H9 (cell line): ENCODE measurements at regions not wholly inside any gene's neighbourhood (a gene's known extent, or its start where the extent isn't known, plus 50 kb on each side); places are given as distances from the start of the nearest gene placed in this dataset.

Experiments
- DNase-seq: peaks from one replicate; pipeline ENCODE4 v3.0.0-alpha.2; 2017
- H2AFZ ChIP-seq: one replicate; pipeline ENCODE4 v1.6.1; 2013; ENCODE audit warnings: mild to moderate bottlenecking, low read length, control low read depth, moderate library complexity
- H2AK5ac ChIP-seq: 2 replicates; pipeline ENCODE4 v1.6.1; 2013; ENCODE audit warnings: low read length, control low read depth, mixed read lengths; ENCODE audit not compliant: insufficient read length
- H2BK120ac ChIP-seq: one replicate; pipeline ENCODE4 v1.6.1; 2013; ENCODE audit warnings: low read depth, mild to moderate bottlenecking, low read length, control low read depth, inconsistent platforms; ENCODE audit not compliant: poor library complexity, severe bottlenecking
- H2BK12ac ChIP-seq: 2 replicates; pipeline ENCODE4 v1.6.1; 2013; ENCODE audit warnings: low read length, control low read depth, mixed read lengths, low read depth; ENCODE audit not compliant: insufficient read length
- H2BK15ac ChIP-seq: 2 replicates; pipeline ENCODE4 v1.6.1; 2013; ENCODE audit warnings: low read depth, low read length, control low read depth
- H2BK20ac ChIP-seq: one replicate; pipeline ENCODE4 v1.6.1; 2013; ENCODE audit warnings: low read depth, mild to moderate bottlenecking, low read length, control low read depth, inconsistent platforms; ENCODE audit not compliant: poor library complexity, severe bottlenecking
- H2BK5ac ChIP-seq: 2 replicates; pipeline ENCODE4 v1.6.1; 2013; ENCODE audit warnings: low read length, control low read depth, mixed read lengths; ENCODE audit not compliant: insufficient read length
- H3K14ac ChIP-seq: 2 replicates; pipeline ENCODE4 v1.6.1; 2013; ENCODE audit warnings: low read length, control low read depth; ENCODE audit not compliant: insufficient read depth
- H3K18ac ChIP-seq: 2 replicates; pipeline ENCODE4 v1.6.1; 2013; ENCODE audit warnings: low read depth, mild to moderate bottlenecking, mixed read lengths, low read length, control low read depth; ENCODE audit not compliant: insufficient read length
- H3K23ac ChIP-seq: 2 replicates; pipeline ENCODE4 v1.6.1; 2013; ENCODE audit warnings: low read length, control low read depth, mixed read lengths, low read depth; ENCODE audit not compliant: insufficient read length
- H3K23me2 ChIP-seq: 2 replicates; pipeline ENCODE4 v1.6.1; 2013; ENCODE audit warnings: low read depth, mild to moderate bottlenecking, mixed read lengths, low read length, control low read depth; ENCODE audit not compliant: insufficient read length, poor library complexity, severe bottlenecking
- H3K27ac ChIP-seq: 2 replicates; pipeline ENCODE4 v1.5.1; 2013; ENCODE audit warnings: low read length, control low read depth, mixed read lengths, low read depth; ENCODE audit not compliant: insufficient read length
- H3K27me3 ChIP-seq: 2 replicates; pipeline ENCODE4 v1.6.1; 2013; ENCODE audit warnings: low read length, control low read depth, inconsistent platforms; ENCODE audit not compliant: insufficient read depth
- H3K4ac ChIP-seq: 2 replicates; pipeline ENCODE4 v1.6.1; 2013; ENCODE audit warnings: low read depth, mild to moderate bottlenecking, control low read depth, inconsistent platforms, low read length, moderate library complexity
- H3K4me1 ChIP-seq: 2 replicates; pipeline ENCODE4 v1.6.1; 2013; ENCODE audit warnings: low read length, control low read depth, inconsistent platforms; ENCODE audit not compliant: insufficient read depth
- H3K4me2 ChIP-seq: 2 replicates; pipeline ENCODE4 v1.6.1; 2013; ENCODE audit warnings: low read length, control low read depth, mixed read lengths; ENCODE audit not compliant: insufficient read length, insufficient read depth
- H3K56ac ChIP-seq: 2 replicates; pipeline ENCODE4 v1.6.1; 2013; ENCODE audit warnings: low read depth, mild to moderate bottlenecking, mixed read lengths, low read length, control low read depth; ENCODE audit not compliant: insufficient read length
- H3K79me1 ChIP-seq: 2 replicates; pipeline ENCODE4 v1.6.1; 2013; ENCODE audit warnings: low read depth, mild to moderate bottlenecking, moderate library complexity, low read length, control low read depth, inconsistent platforms; ENCODE audit not compliant: insufficient read depth, poor library complexity, severe bottlenecking
- H3K79me2 ChIP-seq: 2 replicates; pipeline ENCODE4 v1.6.1; 2013; ENCODE audit warnings: low read length, control low read depth, inconsistent platforms; ENCODE audit not compliant: insufficient read depth
- H3K9ac ChIP-seq: 2 replicates; pipeline ENCODE4 v1.6.1; 2013; ENCODE audit warnings: low read length, control low read depth, mixed read lengths; ENCODE audit not compliant: insufficient read length; ENCODE audit errors: extremely low read depth
- H3K9me3 ChIP-seq: one replicate; pipeline ENCODE4 v1.6.1; 2013; ENCODE audit warnings: low read depth, low read length, inconsistent platforms; ENCODE audit not compliant: control insufficient read depth
- H3T11ph ChIP-seq: one replicate; pipeline ENCODE4 v1.6.1; 2013; ENCODE audit warnings: mild to moderate bottlenecking, low read length, control low read depth, inconsistent platforms
- H4K20me1 ChIP-seq: one replicate; pipeline ENCODE4 v1.6.1; 2013; ENCODE audit not compliant: control insufficient read depth, insufficient read length, insufficient read depth
- H4K5ac ChIP-seq: 2 replicates; pipeline ENCODE4 v1.6.1; 2013; ENCODE audit warnings: low read depth, mild to moderate bottlenecking, mixed read lengths, low read length, control low read depth; ENCODE audit not compliant: insufficient read length
- H4K8ac ChIP-seq: replicated peaks from 2 replicates; pipeline ENCODE4 v1.6.1; 2013; ENCODE audit warnings: low read length, control low read depth, mixed read lengths, low read depth; ENCODE audit not compliant: insufficient read length
- H4K91ac ChIP-seq: 2 replicates; pipeline ENCODE4 v1.6.1; 2013; ENCODE audit warnings: low read depth, mild to moderate bottlenecking, moderate library complexity, mixed read lengths, low read length, control low read depth; ENCODE audit not compliant: insufficient read length
- H3K27ac Mint-ChIP-seq, 3 experiments: 2 replicates in 2 of 3; 3 replicates in 1 of 3; pipeline ENCODE4 v1.8.0; 2020 to 2021; ENCODE audit warnings: mixed read lengths in 3 of 3, mild to moderate bottlenecking in 1 of 3, moderate library complexity in 1 of 3
- H3K27me3 Mint-ChIP-seq: 2 replicates; pipeline ENCODE4 v1.8.0; 2021; ENCODE audit warnings: low read depth, mild to moderate bottlenecking, moderate library complexity, mixed read lengths
- H3K36me3 Mint-ChIP-seq, 3 experiments: 2 replicates in 2 of 3; 3 replicates in 1 of 3; pipeline ENCODE4 v1.8.0; 2020 to 2021; ENCODE audit warnings: low read depth in 3 of 3, mixed read lengths in 3 of 3; ENCODE audit not compliant: insufficient read depth in 1 of 3
- H3K4me1 Mint-ChIP-seq, 2 experiments: 2 replicates each; pipeline ENCODE4 v1.8.0; 2020; ENCODE audit warnings: mixed read lengths in 2 of 2
- H3K4me3 Mint-ChIP-seq, 2 experiments: 2 replicates in 1 of 2; 3 replicates in 1 of 2; pipeline ENCODE4 v1.8.0; 2020 to 2021; ENCODE audit warnings: mild to moderate bottlenecking in 2 of 2, mixed read lengths in 2 of 2, moderate library complexity in 1 of 2
- H3K9me3 Mint-ChIP-seq, 2 experiments: 2 replicates in 1 of 2; 3 replicates in 1 of 2; pipeline ENCODE4 v1.8.0; 2020; ENCODE audit warnings: mild to moderate bottlenecking in 2 of 2, mixed read lengths in 2 of 2, moderate library complexity in 1 of 2
- CTCF ChIP-seq: fragments of 200-600 bp; sonication (generic); conservative IDR thresholded peaks from 3 replicates; pipeline ENCODE4 v1.8.0; 2021; ENCODE audit warnings: antibody characterized with exemption, mild to moderate bottlenecking
- WGBS: extraction: QIAGEN DNeasy Blood & Tissue Kit; methylation state at CpG from one replicate; pipeline ENCODE4 v1.1.7; 2013; ENCODE audit warnings: missing lambda C conversion rate, low lambda C conversion rate, mixed read lengths; ENCODE audit not compliant: insufficient read length; ENCODE audit errors: extremely low coverage; 5-methylcytosine and 5-hydroxymethylcytosine counted together

- Histone ChIP-seq H2BK15ac (no peak overlapping the region), H2AFZ (no peak overlapping the region), H3T11ph (no peak overlapping the region), H3K56ac (no peak overlapping the region), H3K18ac (no peak overlapping the region), H4K5ac (no peak overlapping the region), H2BK120ac (no peak overlapping the region), H2AK5ac (no peak overlapping the region), H3K4me1 (no peaks in the 10 kb centered on the region), H4K91ac (no peak overlapping the region), H3K9ac (no peak overlapping the region), H3K23ac (no peak overlapping the region), H2BK20ac (no peak overlapping the region), H3K27me3 (no peaks in the 10 kb centered on the region), H3K23me2 (no peaks in the 10 kb centered on the region), H3K79me1 (no peaks in the 10 kb centered on the region), H2BK12ac (no peak overlapping the region), H3K27ac (no peak overlapping the region), H3K14ac (no peak overlapping the region), H3K4ac (no peak overlapping the region), H3K79me2 (no peaks in the 10 kb centered on the region), H3K4me2 (no peak overlapping the region), H2BK5ac (no peak overlapping the region), H4K8ac (no peak overlapping the region), H3K9me3 (no peaks in the 10 kb centered on the region), H4K20me1 (no peaks in the 10 kb centered on the region)
- peaks cover 2 to 7% of the 10 kb centered on the region in 2 experiments; a peak in 3 of 5 replicates for H3K9me3 Mint-ChIP-seq
- no CpG with 5 or more reads among the region's 1 CpG for WGBS
- peak overlapping the region in 1 of 3 experiments; percentile 39; a peak in 1 of 7 replicates for H3K27ac Mint-ChIP-seq
- peaks cover 3 to 5% of the 10 kb centered on the region in 2 experiments; a peak in 3 of 4 replicates for H3K4me1 Mint-ChIP-seq
- DNase-seq = no peak
- no peaks in the 10 kb centered on the region for H3K36me3 Mint-ChIP-seq
- H3K27me3 Mint-ChIP-seq = no peaks in the 10 kb centered on the region
- TF ChIP-seq CTCF = no peak
- no peak overlapping the region for H3K4me3 Mint-ChIP-seq
Measured at GRCh38 chr17:69921046-69921445, 154.0 kb upstream of the KCNJ16 start.
